Mesenchymal stem cell (in vitro differentiated cells and primary cell): ENCODE measurements at regions not wholly inside any gene's neighbourhood (a gene's known extent, or its start where the extent isn't known, plus 50 kb on each side); places are given as distances from the start of the nearest gene placed in this dataset.

ENCODE experiments used
- DNase-seq: peaks from one replicate; pipeline ENCODE4 v3.0.0-alpha.2; 2013
- H2AFZ ChIP-seq: one replicate; pipeline ENCODE4 v1.6.1; 2013; ENCODE audit warnings: low read depth, mild to moderate bottlenecking, control low read depth, inconsistent platforms, low read length, moderate library complexity
- H2AK5ac ChIP-seq: 2 replicates; pipeline ENCODE4 v1.6.1; 2013; ENCODE audit warnings: low read length, moderate library complexity, mild to moderate bottlenecking, inconsistent platforms; ENCODE audit not compliant: severe bottlenecking
- H2BK120ac ChIP-seq: one replicate; pipeline ENCODE4 v1.6.1; 2013; ENCODE audit warnings: low read depth, mild to moderate bottlenecking, inconsistent platforms, low read length, moderate library complexity
- H2BK12ac ChIP-seq, 2 experiments: one replicate each; pipeline ENCODE4 v1.6.1; 2013; ENCODE audit warnings: inconsistent platforms in 2 of 2, low read length in 2 of 2, mild to moderate bottlenecking in 2 of 2, moderate library complexity in 2 of 2, control low read depth in 1 of 2
- H2BK15ac ChIP-seq: one replicate; pipeline ENCODE4 v1.6.1; 2013; ENCODE audit warnings: mild to moderate bottlenecking, low read depth, inconsistent platforms; ENCODE audit not compliant: poor library complexity, severe bottlenecking
- H2BK5ac ChIP-seq: 2 replicates; pipeline ENCODE4 v1.6.1; 2013; ENCODE audit warnings: low read depth, mild to moderate bottlenecking, low read length, control low read depth, inconsistent platforms; ENCODE audit not compliant: poor library complexity, severe bottlenecking
- H3K14ac ChIP-seq, 2 experiments: one replicate each; pipeline ENCODE4 v1.6.1; 2013; ENCODE audit warnings: inconsistent platforms in 2 of 2, low read length in 2 of 2, control low read depth in 1 of 2, mild to moderate bottlenecking in 1 of 2, moderate library complexity in 1 of 2
- H3K18ac ChIP-seq, 2 experiments: one replicate each; pipeline ENCODE4 v1.6.1; 2013; ENCODE audit warnings: inconsistent platforms in 2 of 2, low read length in 2 of 2, control low read depth in 1 of 2, low read depth in 1 of 2, mild to moderate bottlenecking in 1 of 2
- H3K23ac ChIP-seq, 2 experiments: one replicate each; pipeline ENCODE4 v1.6.1; 2013; ENCODE audit warnings: inconsistent platforms in 2 of 2, low read length in 2 of 2, mild to moderate bottlenecking in 2 of 2, moderate library complexity in 2 of 2, control low read depth in 1 of 2
- H3K27ac ChIP-seq: 2 replicates; pipeline ENCODE4 v1.5.1; 2013; ENCODE audit warnings: mild to moderate bottlenecking, moderate library complexity, low read length, control low read depth, inconsistent platforms; ENCODE audit not compliant: poor library complexity, severe bottlenecking
- H3K27me3 ChIP-seq, 2 experiments: 2 replicates each; pipeline versions ENCODE4 v1.6.1 to v1.7.0; 2013; ENCODE audit warnings: low read length in 2 of 2, mild to moderate bottlenecking in 2 of 2, moderate library complexity in 2 of 2, control low read depth in 1 of 2, inconsistent platforms in 1 of 2; ENCODE audit not compliant: control insufficient read depth in 1 of 2, insufficient read depth in 1 of 2
- H3K36me3 ChIP-seq, 2 experiments: 2 replicates each; pipeline versions ENCODE4 v1.6.1 to v1.7.0; 2013; ENCODE audit warnings: low read length in 2 of 2, control low read depth in 1 of 2, inconsistent platforms in 1 of 2, low read depth in 1 of 2, mild to moderate bottlenecking in 1 of 2; ENCODE audit not compliant: insufficient read depth in 2 of 2, control insufficient read depth in 1 of 2
- H3K4ac ChIP-seq, 2 experiments: one replicate each; pipeline ENCODE4 v1.6.1; 2013; ENCODE audit warnings: inconsistent platforms in 2 of 2, low read length in 2 of 2, mild to moderate bottlenecking in 2 of 2, moderate library complexity in 2 of 2, control low read depth in 1 of 2, low read depth in 1 of 2
- H3K4me1 ChIP-seq: 2 replicates; pipeline ENCODE4 v1.6.1; 2013; ENCODE audit warnings: low read depth, low read length, control low read depth; ENCODE audit not compliant: control insufficient read depth, insufficient read depth
- H3K4me2 ChIP-seq: 2 replicates; pipeline ENCODE4 v1.6.1; 2013; ENCODE audit warnings: low read length, mild to moderate bottlenecking, inconsistent platforms; ENCODE audit not compliant: poor library complexity, severe bottlenecking
- H3K4me3 ChIP-seq, 2 experiments: 2 replicates each; pipeline versions ENCODE4 v1.5.1 to v1.7.0; 2013; ENCODE audit warnings: low read length in 2 of 2, mild to moderate bottlenecking in 2 of 2, control low read depth in 1 of 2, low read depth in 1 of 2; ENCODE audit not compliant: insufficient read depth in 1 of 2
- H3K79me1 ChIP-seq: replicated peaks from 2 replicates; pipeline ENCODE4 v1.6.1; 2013; ENCODE audit warnings: mild to moderate bottlenecking, control low read depth, low read length, inconsistent platforms; ENCODE audit not compliant: poor library complexity, severe bottlenecking
- H3K9ac ChIP-seq: 2 replicates; pipeline ENCODE4 v1.7.0; 2013; ENCODE audit warnings: mild to moderate bottlenecking, low read length, moderate library complexity
- H3K9me3 ChIP-seq: 2 replicates; pipeline ENCODE4 v1.7.0; 2013; ENCODE audit warnings: mild to moderate bottlenecking, low read length; ENCODE audit not compliant: control insufficient read depth
- H4K8ac ChIP-seq: one replicate; pipeline ENCODE4 v1.6.1; 2013; ENCODE audit warnings: inconsistent platforms, mild to moderate bottlenecking, low read length, moderate library complexity
- H4K91ac ChIP-seq: one replicate; pipeline ENCODE4 v1.6.1; 2013; ENCODE audit warnings: mild to moderate bottlenecking, low read length, inconsistent platforms
- WGBS: methylation state at CpG from one replicate; pipeline ENCODE4 v1.1.7; 2013; ENCODE audit warnings: mixed read lengths; 5-methylcytosine and 5-hydroxymethylcytosine counted together

GRCh38 chr4:63361628-63362027, 1047.6 kb downstream of the TECRL start:
- no peaks in the 10 kb centered on the region for H3K79me1 ChIP-seq
- H3K4me3 ChIP-seq, result no peak overlapping the region
- no peak overlapping the region for H2BK5ac ChIP-seq
- H4K8ac ChIP-seq, result no peak overlapping the region
- no peak overlapping the region for H3K23ac ChIP-seq
- H3K4me1 ChIP-seq, result no peaks in the 10 kb centered on the region
- no peak overlapping the region for H3K4me2 ChIP-seq
- WGBS, result 100% methylated on average over 2 of the region's 2 CpGs
- no peak overlapping the region for H2AK5ac ChIP-seq
- no peak overlapping the region for H4K91ac ChIP-seq
- no peak overlapping the region for H2BK15ac ChIP-seq
- peaks cover 12% of the 10 kb centered on the region for H3K9me3 ChIP-seq
- H3K27me3 ChIP-seq, result no peaks in the 10 kb centered on the region
- DNase-seq, result no peak
- H2AFZ ChIP-seq, result no peak overlapping the region
- H2BK120ac ChIP-seq, result no peak overlapping the region
- H3K36me3 ChIP-seq, result no peaks in the 10 kb centered on the region
- H3K14ac ChIP-seq, result no peak overlapping the region
- no peak overlapping the region for H2BK12ac ChIP-seq
- H3K18ac ChIP-seq, result no peak overlapping the region
- no peak overlapping the region for H3K27ac ChIP-seq
- no peak overlapping the region for H3K9ac ChIP-seq
- H3K4ac ChIP-seq, result no peak overlapping the region

GRCh38 chr4:63361066-63361465, 1048.2 kb downstream of the TECRL start:
- H3K27ac ChIP-seq, result no peak overlapping the region
- 91% methylated on average over 2 of the region's 3 CpGs for WGBS

GRCh38 chr4:63349674-63350025, 1059.6 kb downstream of the TECRL start:
- Histone ChIP-seq H3K4me3 (peak overlapping the region in 1 of 2 experiments; percentile 39), H3K27ac (no peak overlapping the region), H2BK5ac (no peak overlapping the region), H2BK120ac (no peak overlapping the region), H3K9me3 (peaks cover 25% of the 10 kb centered on the region), H2AFZ (no peak overlapping the region), H4K8ac (no peak overlapping the region), H3K4me2 (no peak overlapping the region), H3K23ac (no peak overlapping the region), H3K4me1 (no peaks in the 10 kb centered on the region), H3K4ac (no peak overlapping the region), H2AK5ac (no peak overlapping the region), H3K14ac (no peak overlapping the region), H3K36me3 (peaks cover 0 to 10% of the 10 kb centered on the region in 2 experiments), H3K9ac (no peak overlapping the region), H4K91ac (no peak overlapping the region), H3K27me3 (no peaks in the 10 kb centered on the region), H2BK15ac (no peak overlapping the region), H3K18ac (no peak overlapping the region), H3K79me1 (no peaks in the 10 kb centered on the region), H2BK12ac (no peak overlapping the region)
- 91% methylated on average over 21 of the region's 21 CpGs for WGBS
- no peak for DNase-seq

More at GRCh38 chr4:63361066-63361465, 1048.2 kb downstream of the TECRL start:
- no peak overlapping the region for H4K91ac ChIP-seq
- no peak overlapping the region for H2BK120ac ChIP-seq
- no peak overlapping the region for H2AK5ac ChIP-seq
- no peak overlapping the region for H3K4ac ChIP-seq
- H2BK15ac ChIP-seq, result no peak overlapping the region
- H3K4me2 ChIP-seq, result no peak overlapping the region
- H2AFZ ChIP-seq, result no peak overlapping the region
- no peak overlapping the region for H2BK5ac ChIP-seq
- no peaks in the 10 kb centered on the region for H3K36me3 ChIP-seq
- H3K79me1 ChIP-seq, result no peaks in the 10 kb centered on the region
- no peak overlapping the region for H3K9ac ChIP-seq
- no peak overlapping the region for H2BK12ac ChIP-seq
- DNase-seq, result no peak
- H4K8ac ChIP-seq, result no peak overlapping the region
- H3K4me1 ChIP-seq, result no peaks in the 10 kb centered on the region
- H3K23ac ChIP-seq, result no peak overlapping the region
- no peak overlapping the region for H3K14ac ChIP-seq
- H3K9me3 ChIP-seq, result peaks cover 12% of the 10 kb centered on the region
- no peak overlapping the region for H3K18ac ChIP-seq
- H3K4me3 ChIP-seq, result no peak overlapping the region
- no peaks in the 10 kb centered on the region for H3K27me3 ChIP-seq

- no peak overlapping the region for H2AK5ac ChIP-seq
- no peak overlapping the region for H3K27ac ChIP-seq
- H3K79me1 ChIP-seq, result no peaks in the 10 kb centered on the region
- no peak overlapping the region for H2BK12ac ChIP-seq
- no peak overlapping the region for H3K4me3 ChIP-seq
- H3K36me3 ChIP-seq, result peaks cover 0 to 10% of the 10 kb centered on the region in 2 experiments
- H3K9ac ChIP-seq, result no peak overlapping the region
- H3K4me2 ChIP-seq, result no peak overlapping the region
- no peaks in the 10 kb centered on the region for H3K4me1 ChIP-seq
- peaks cover 28% of the 10 kb centered on the region for H3K9me3 ChIP-seq
- no peak overlapping the region for H3K4ac ChIP-seq
- no peak for DNase-seq
- no peak overlapping the region for H4K8ac ChIP-seq
- H2BK15ac ChIP-seq, result no peak overlapping the region
- H3K14ac ChIP-seq, result no peak overlapping the region
- 89% methylated on average over 55 of the region's 58 CpGs for WGBS
- no peaks in the 10 kb centered on the region for H3K27me3 ChIP-seq
- H2AFZ ChIP-seq, result no peak overlapping the region
- no peak overlapping the region for H3K23ac ChIP-seq
- no peak overlapping the region for H2BK120ac ChIP-seq
- no peak overlapping the region for H4K91ac ChIP-seq
- no peak overlapping the region for H2BK5ac ChIP-seq
- no peak overlapping the region for H3K18ac ChIP-seq
Observed at GRCh38 chr4:63348735-63349673, 1060.2 kb downstream of the TECRL start.
